ENCODE measurements at regions not wholly inside any gene's neighbourhood (a gene's known extent, or its start where the extent isn't known, plus 50 kb on each side); places are given as distances from the start of the nearest gene placed in this dataset.

GRCh38 chr6:6996124-6996523 lies 111.6 kb upstream of the RREB1 start:
- Mint-ChIP-seq H3K27me3 (ENCODE audit: low read depth) (peaks cover 6% of the 10 kb centered on the region), H3K27ac (no peak overlapping the region), H3K4me3 (no peak overlapping the region), H3K4me1 (peaks cover 8% of the 10 kb centered on the region), H3K36me3 (ENCODE audit: low read depth) (no peaks in the 10 kb centered on the region), H3K9me3 (no peaks in the 10 kb centered on the region)
- TF ChIP-seq CTCF (IDR thresholded peaks at IDR 0.05; ENCODE audit: unreplicated experiment in 3 of 3), result no peak

DNA sequence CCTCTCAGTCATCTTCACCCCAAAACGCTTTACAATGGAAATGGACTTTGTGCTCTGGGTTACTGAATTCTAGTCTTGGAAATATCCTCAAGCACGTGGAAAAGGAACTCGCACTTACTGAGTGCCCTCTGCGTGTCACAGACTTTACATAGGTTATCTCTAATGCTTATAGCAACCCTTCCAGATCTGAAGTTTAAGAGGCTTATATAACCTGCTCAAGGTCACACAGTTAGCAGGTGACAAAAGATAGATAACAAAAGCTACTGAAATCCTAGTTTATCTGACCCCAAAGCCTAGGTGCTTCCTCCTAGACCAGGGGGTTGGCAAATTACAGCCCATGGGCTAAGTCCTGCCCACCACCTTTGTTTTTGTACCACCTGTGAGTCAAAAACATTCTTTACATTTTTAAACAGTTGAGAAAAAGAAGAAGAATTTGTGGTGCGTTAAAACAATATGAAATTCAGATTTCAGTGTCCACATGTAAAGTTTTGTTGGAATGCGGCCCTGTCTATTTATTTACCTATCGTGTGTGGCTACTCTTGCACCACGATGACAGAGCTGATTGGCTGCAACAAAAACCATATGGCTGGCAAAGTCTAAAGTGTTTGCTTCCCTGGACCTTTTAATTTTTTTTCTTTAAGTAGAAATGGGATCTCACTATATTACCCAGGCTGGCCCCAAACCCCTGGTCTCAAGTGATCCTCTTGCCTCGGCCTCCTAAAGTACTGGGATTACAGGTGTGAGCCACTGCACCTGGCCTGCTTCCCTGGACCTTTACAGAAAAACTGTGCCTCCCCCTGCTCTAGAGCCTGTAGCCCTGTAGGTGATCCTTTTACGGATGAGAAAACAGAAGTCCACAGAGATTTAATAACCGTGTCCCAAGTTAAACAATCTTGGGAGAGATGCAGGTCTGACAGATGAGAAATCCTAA lies 110.2 kb upstream of the RREB1 start:
- Mint-ChIP-seq H3K27ac (peak overlapping the region in 1 of 3 experiments; percentile 0), H3K4me3 (no peak overlapping the region), H3K27me3 (ENCODE audit: low read depth) (peaks cover 6% of the 10 kb centered on the region), H3K4me1 (peaks cover 8% of the 10 kb centered on the region), H3K36me3 (ENCODE audit: low read depth) (no peaks in the 10 kb centered on the region), H3K9me3 (no peaks in the 10 kb centered on the region)
- TF ChIP-seq CTCF (IDR thresholded peaks at IDR 0.05; ENCODE audit: unreplicated experiment in 3 of 3), result no peak

- peaks cover 8% of the 10 kb centered on the region for H3K4me1 Mint-ChIP-seq
- H3K27ac Mint-ChIP-seq, result peak overlapping the region in 1 of 3 experiments; percentile 0
- peaks cover 11% of the 10 kb centered on the region for H3K27me3 Mint-ChIP-seq (ENCODE audit: low read depth)
- no peak for TF ChIP-seq CTCF (IDR thresholded peaks at IDR 0.05; ENCODE audit: unreplicated experiment in 3 of 3)
- H3K4me3 Mint-ChIP-seq, result no peak overlapping the region
- H3K36me3 Mint-ChIP-seq (ENCODE audit: low read depth), result no peaks in the 10 kb centered on the region
- no peaks in the 10 kb centered on the region for H3K9me3 Mint-ChIP-seq
These were observed 109.6 kb upstream of the RREB1 start for GRCh38 chr6:6998194-6998569.

GRCh38 chr6:7000825-7001777 lies 106.7 kb upstream of the RREB1 start:
- peaks cover 11% of the 10 kb centered on the region for H3K27me3 Mint-ChIP-seq (ENCODE audit: low read depth)
- no peak for TF ChIP-seq CTCF (IDR thresholded peaks at IDR 0.05; ENCODE audit: unreplicated experiment in 3 of 3)
- no peaks in the 10 kb centered on the region for H3K36me3 Mint-ChIP-seq (ENCODE audit: low read depth)
- H3K27ac Mint-ChIP-seq, result no peak overlapping the region
- peaks cover 24% of the 10 kb centered on the region for H3K4me1 Mint-ChIP-seq
- H3K4me3 Mint-ChIP-seq, result no peak overlapping the region
- no peaks in the 10 kb centered on the region for H3K9me3 Mint-ChIP-seq

GRCh38 chr6:7003041-7003440 lies 104.7 kb upstream of the RREB1 start:
- H3K9me3 Mint-ChIP-seq, result no peaks in the 10 kb centered on the region
- H3K36me3 Mint-ChIP-seq (ENCODE audit: low read depth), result no peaks in the 10 kb centered on the region
- no peak overlapping the region for H3K27ac Mint-ChIP-seq
- TF ChIP-seq CTCF (IDR thresholded peaks at IDR 0.05; ENCODE audit: unreplicated experiment in 3 of 3), result no peak
- no peak overlapping the region for H3K4me3 Mint-ChIP-seq
- H3K27me3 Mint-ChIP-seq (ENCODE audit: low read depth), result peaks cover 11% of the 10 kb centered on the region
- H3K4me1 Mint-ChIP-seq, result peaks cover 21% of the 10 kb centered on the region
